Common myeloid progenitor, CD34-positive (primary cell): ENCODE measurements at regions not wholly inside any gene's neighbourhood (a gene's known extent, or its start where the extent isn't known, plus 50 kb on each side); places are given as distances from the start of the nearest gene placed in this dataset.
"Not testable (repeated sequence)": the region's sequence is repeated elsewhere in the genome, so short reads cannot be mapped to it uniquely, and the experiment has no call there.

ENCODE experiments used
- CTCF ChIA-PET: fragments of 350-600 bp; sonication (Branson Sonifier 250); formaldehyde crosslinking; loops from one replicate; lab custom pipeline; 2021; ENCODE audit warnings: antibody characterized with exemption; lab: Charles Lee
- POLR2A ChIA-PET: fragments of 350-600 bp; sonication (Branson Sonifier 250); formaldehyde crosslinking; loops from one replicate; lab custom pipeline; 2021; ENCODE audit warnings: antibody characterized with exemption; lab: Charles Lee
- DNase-seq, 3 donors: peaks; one replicate each; pipeline versions ENCODE4 v3.0.0 to v3.0.0-alpha.2; 2013
- H3K27ac ChIP-seq, 2 experiments: 1 replicate in 1 of 2; 2 replicates in 1 of 2; pipeline ENCODE4 v1.7.0; 2013; ENCODE audit warnings: inconsistent platforms in 2 of 2, low read length in 2 of 2, mild to moderate bottlenecking in 2 of 2, low read depth in 1 of 2, moderate library complexity in 1 of 2; ENCODE audit not compliant: severe bottlenecking in 2 of 2, insufficient read depth in 1 of 2, poor library complexity in 1 of 2
- H3K27me3 ChIP-seq, 5 experiments: replicated peaks in 2 of 5; 1 replicate in 3 of 5; 2 replicates in 2 of 5; pipeline versions ENCODE4 v1.6.1 to v1.7.0; 2013; ENCODE audit warnings: low read length in 4 of 5, mild to moderate bottlenecking in 2 of 5, moderate library complexity in 2 of 5, inconsistent platforms in 1 of 5; ENCODE audit not compliant: insufficient read depth in 5 of 5, control insufficient read depth in 4 of 5
- H3K36me3 ChIP-seq, 4 experiments: 1 replicate in 2 of 4; 2 replicates in 2 of 4; pipeline versions ENCODE4 v1.6.1 to v1.7.0; 2013; ENCODE audit warnings: low read length in 3 of 4, control low read depth in 1 of 4, mild to moderate bottlenecking in 1 of 4; ENCODE audit not compliant: control insufficient read depth in 4 of 4, insufficient read depth in 4 of 4
- H3K4me1 ChIP-seq, 4 experiments: 1 replicate in 3 of 4; 2 replicates in 1 of 4; pipeline versions ENCODE4 v1.6.1 to v1.7.1; 2013; ENCODE audit warnings: low read length in 3 of 4, mild to moderate bottlenecking in 3 of 4, control low read depth in 1 of 4, inconsistent platforms in 1 of 4, moderate library complexity in 1 of 4; ENCODE audit not compliant: control insufficient read depth in 4 of 4, insufficient read depth in 4 of 4; ENCODE audit errors: control extremely low read depth in 1 of 4
- H3K4me3 ChIP-seq, 7 experiments: 1 replicate in 4 of 7; 2 replicates in 3 of 7; pipeline versions ENCODE4 v1.5.1 to v1.7.0; 2013; ENCODE audit warnings: mild to moderate bottlenecking in 7 of 7, low read length in 6 of 7, moderate library complexity in 6 of 7, inconsistent platforms in 2 of 7, low read depth in 2 of 7, control low read depth in 1 of 7; ENCODE audit not compliant: insufficient read depth in 4 of 7, control insufficient read depth in 1 of 7; ENCODE audit errors: extremely low read depth in 1 of 7
- H3K9me3 ChIP-seq, 5 experiments: 1 replicate in 4 of 5; 2 replicates in 1 of 5; pipeline versions ENCODE4 v1.6.1 to v1.7.1; 2013; ENCODE audit warnings: low read length in 4 of 5, mild to moderate bottlenecking in 2 of 5, inconsistent platforms in 1 of 5, low read depth in 1 of 5, moderate library complexity in 1 of 5; ENCODE audit not compliant: control insufficient read depth in 4 of 5, insufficient read depth in 2 of 5; ENCODE audit errors: control extremely low read depth in 1 of 5
- WGBS: methylation state at CpG from one replicate; pipeline ENCODE4 v1.1.5; 2013; ENCODE audit not compliant: insufficient coverage; 5-methylcytosine and 5-hydroxymethylcytosine counted together

GRCh38 chr2:111377386-111377959 is 256.8 kb downstream of the BCL2L11 start:
- POLR2A ChIA-PET: not testable (repeated sequence)

GRCh38 chr2:111378348-111378747 is 257.6 kb downstream of the BCL2L11 start:
- WGBS: no CpG with 5 or more reads among the region's 3 CpGs
- CTCF ChIA-PET, H3K36me3 ChIP-seq, H3K27me3 ChIP-seq, POLR2A ChIA-PET, H3K9me3 ChIP-seq, DNase-seq, H3K27ac ChIP-seq, H3K4me3 ChIP-seq: not testable (repeated sequence)
- peaks cover 0 to 14% (median 8%) of the 10 kb centered on the region in 4 experiments for H3K4me1 ChIP-seq

More at GRCh38 chr2:111377386-111377959, 256.8 kb downstream of the BCL2L11 start:
- H3K4me1 ChIP-seq: peaks cover 0 to 14% (median 8%) of the 10 kb centered on the region in 4 experiments
- H3K4me3 ChIP-seq, CTCF ChIA-PET, H3K9me3 ChIP-seq, DNase-seq, H3K36me3 ChIP-seq, H3K27ac ChIP-seq, H3K27me3 ChIP-seq: not testable (repeated sequence)
- WGBS: 100% methylated on average over 2 of the region's 13 CpGs

- H3K4me3 ChIP-seq, POLR2A ChIA-PET, H3K36me3 ChIP-seq, H3K9me3 ChIP-seq, DNase-seq, CTCF ChIA-PET, H3K27ac ChIP-seq, H3K27me3 ChIP-seq, H3K4me1 ChIP-seq: not testable (repeated sequence)
- WGBS: no CpG with 5 or more reads among the region's 5 CpGs
These were observed 260.2 kb downstream of the BCL2L11 start for GRCh38 chr2:111380733-111381439.

GRCh38 chr2:111381530-111382306 is 261.0 kb downstream of the BCL2L11 start:
- WGBS: no CpG with 5 or more reads among the region's 11 CpGs
- H3K27ac ChIP-seq, H3K4me3 ChIP-seq, H3K4me1 ChIP-seq, H3K36me3 ChIP-seq, H3K9me3 ChIP-seq, CTCF ChIA-PET, DNase-seq, H3K27me3 ChIP-seq, POLR2A ChIA-PET: not testable (repeated sequence)

- H3K4me1 ChIP-seq, H3K27ac ChIP-seq, POLR2A ChIA-PET, H3K27me3 ChIP-seq, H3K9me3 ChIP-seq, CTCF ChIA-PET, H3K4me3 ChIP-seq, DNase-seq, H3K36me3 ChIP-seq: not testable (repeated sequence)
- 100% methylated on average over 2 of the region's 3 CpGs for WGBS
These were observed 261.8 kb downstream of the BCL2L11 start for GRCh38 chr2:111382507-111382906.

GRCh38 chr2:111383311-111383710 is 262.6 kb downstream of the BCL2L11 start:
- CTCF ChIA-PET, H3K4me3 ChIP-seq, H3K4me1 ChIP-seq, H3K27ac ChIP-seq, H3K27me3 ChIP-seq, H3K9me3 ChIP-seq, DNase-seq, POLR2A ChIA-PET, H3K36me3 ChIP-seq: not testable (repeated sequence)
- 91% methylated on average over 3 of the region's 12 CpGs for WGBS
